GM23338 (cell line): ENCODE measurements at regions not wholly inside any gene's neighbourhood (a gene's known extent, or its start where the extent isn't known, plus 50 kb on each side); places are given as distances from the start of the nearest gene placed in this dataset.

ENCODE experiments used
- ATAC-seq: fragments of 200-7000 bp; cut with Tn5 transposase; 3 replicates; pipeline ENCODE4 v1.9.1; 2020
- DNase-seq: peaks from one replicate; pipeline ENCODE4 v3.0.0-alpha.2; 2015; ENCODE audit warnings: low spot score
- H2AFZ ChIP-seq: fragments of 200-600 bp; sonication (generic); 2 replicates; pipeline ENCODE4 v1.8.0; 2016; ENCODE audit warnings: antibody characterized with exemption, mild to moderate bottlenecking, moderate library complexity
- H3F3A ChIP-seq: fragments of 200-600 bp; sonication (generic); replicated peaks from 2 replicates; pipeline ENCODE4 v1.8.0; 2017; ENCODE audit warnings: antibody characterized with exemption, mixed run types, low read depth
- H3K27ac ChIP-seq: fragments of 200-600 bp; sonication (generic); 2 replicates; pipeline ENCODE4 v1.6.1; 2016; ENCODE audit warnings: low read depth
- H3K27me3 ChIP-seq: fragments of 200-600 bp; sonication (generic); 2 replicates; pipeline ENCODE4 v1.8.0; 2016; ENCODE audit warnings: mild to moderate bottlenecking, mixed run types, moderate library complexity; ENCODE audit not compliant: insufficient read depth
- H3K36me3 ChIP-seq: fragments of 200-600 bp; sonication (generic); 2 replicates; pipeline ENCODE4 v1.8.0; 2016; ENCODE audit warnings: mild to moderate bottlenecking; ENCODE audit not compliant: insufficient read depth
- H3K4me1 ChIP-seq: fragments of 200-600 bp; sonication (generic); 2 replicates; pipeline ENCODE4 v1.8.0; 2016; ENCODE audit warnings: mild to moderate bottlenecking, moderate library complexity; ENCODE audit not compliant: insufficient read depth
- H3K4me2 ChIP-seq: fragments of 200-600 bp; sonication (generic); 2 replicates; pipeline ENCODE4 v1.7.1; 2017; ENCODE audit warnings: mixed run types
- H3K4me3 ChIP-seq: fragments of 200-600 bp; sonication (generic); 2 replicates; pipeline ENCODE4 v1.6.1; 2016; ENCODE audit warnings: mixed run types
- H3K79me2 ChIP-seq: fragments of 200-600 bp; sonication (generic); replicated peaks from 2 replicates; pipeline ENCODE4 v1.8.0; 2017; ENCODE audit warnings: mild to moderate bottlenecking; ENCODE audit not compliant: insufficient read depth
- H3K9me2 ChIP-seq: fragments of 200-600 bp; sonication (generic); 2 replicates; pipeline ENCODE4 v1.8.0; 2017; ENCODE audit not compliant: insufficient read depth
- H4K20me1 ChIP-seq: fragments of 200-600 bp; sonication (generic); replicated peaks from 2 replicates; pipeline ENCODE4 v1.8.0; 2017; ENCODE audit warnings: mild to moderate bottlenecking; ENCODE audit not compliant: insufficient read depth
- H3K27ac Mint-ChIP-seq: 2 replicates; pipeline ENCODE4 v1.8.0; 2020; ENCODE audit warnings: inconsistent platforms, mild to moderate bottlenecking, moderate library complexity, mixed read lengths
- H3K27me3 Mint-ChIP-seq: 3 replicates; pipeline ENCODE4 v1.8.0; 2022; ENCODE audit warnings: low read depth, mild to moderate bottlenecking, moderate library complexity, mixed read lengths, inconsistent platforms; ENCODE audit not compliant: insufficient read depth, poor library complexity
- H3K36me3 Mint-ChIP-seq: 3 replicates; pipeline ENCODE4 v1.8.0; 2021; ENCODE audit warnings: low read depth, mild to moderate bottlenecking, inconsistent platforms, moderate library complexity, mixed read lengths
- H3K4me1 Mint-ChIP-seq: 3 replicates; pipeline ENCODE4 v1.8.0; 2020; ENCODE audit warnings: mild to moderate bottlenecking, inconsistent platforms, mixed read lengths
- H3K4me3 Mint-ChIP-seq: 3 replicates; pipeline ENCODE4 v1.8.0; 2021; ENCODE audit warnings: moderate library complexity, mild to moderate bottlenecking, inconsistent platforms, mixed read lengths
- H3K9me3 Mint-ChIP-seq: 3 replicates; pipeline ENCODE4 v1.8.0; 2020; ENCODE audit warnings: moderate library complexity, mild to moderate bottlenecking, inconsistent platforms, mixed read lengths
- CREB1 ChIP-seq: fragments of 250-450 bp; sonication (Bioruptor Pico); IDR thresholded peaks from 2 replicates; pipeline ENCODE4 v1.5.0; 2020; ENCODE audit warnings: low read depth, mild to moderate bottlenecking, moderate library complexity
- EZH2 ChIP-seq: fragments of 200-600 bp; sonication (generic); IDR thresholded peaks from one replicate; pipeline ENCODE4 v1.8.0; 2017; ENCODE audit warnings: antibody characterized with exemption, mild to moderate bottlenecking, low read depth; ENCODE audit not compliant: unreplicated experiment
- EZH2phosphoT487 ChIP-seq: fragments of 200-600 bp; sonication (generic); IDR thresholded peaks from one replicate; pipeline ENCODE4 v1.8.1; 2018; ENCODE audit warnings: antibody characterized with exemption; ENCODE audit not compliant: unreplicated experiment
- JUNB ChIP-seq: IDR thresholded peaks from one replicate; pipeline ENCODE4 v1.6.1; 2016; ENCODE audit warnings: antibody characterized with exemption; ENCODE audit not compliant: unreplicated experiment
- NANOG ChIP-seq: IDR thresholded peaks from 2 replicates; pipeline ENCODE4 v1.6.1; 2016; ENCODE audit warnings: antibody characterized with exemption, borderline replicate concordance
- POLR2AphosphoS5 ChIP-seq: IDR thresholded peaks from 2 replicates; pipeline ENCODE4 v1.6.1; 2016; ENCODE audit warnings: antibody characterized with exemption, low read depth
- REST ChIP-seq: IDR thresholded peaks from one replicate; pipeline ENCODE4 v1.6.1; 2018; ENCODE audit warnings: antibody characterized with exemption; ENCODE audit not compliant: unreplicated experiment
- STAT1 ChIP-seq: IDR thresholded peaks from one replicate; pipeline ENCODE4 v1.6.1; 2016; ENCODE audit warnings: antibody characterized with exemption; ENCODE audit not compliant: unreplicated experiment
- ZNF114 ChIP-seq: fragments of 250-450 bp; sonication (Bioruptor Pico); IDR thresholded peaks from 2 replicates; pipeline ENCODE4 v1.5.0; 2020; ENCODE audit warnings: mild to moderate bottlenecking, moderate library complexity
- ZNF331 ChIP-seq: fragments of 250-450 bp; sonication (Bioruptor Pico); IDR thresholded peaks from 2 replicates; pipeline ENCODE4 v1.5.0; 2020; ENCODE audit warnings: low read depth, mild to moderate bottlenecking, moderate library complexity
- ZNF462 ChIP-seq: fragments of 250-450 bp; sonication (Bioruptor Pico); IDR thresholded peaks from 2 replicates; pipeline ENCODE4 v1.5.0; 2020; ENCODE audit warnings: mild to moderate bottlenecking, moderate library complexity

- Mint-ChIP-seq H3K27ac (no peak overlapping the region), H3K9me3 (no peaks in the 10 kb centered on the region), H3K4me3 (no peak overlapping the region), H3K27me3 (peaks cover 6% of the 10 kb centered on the region), H3K36me3 (peaks cover 10% of the 10 kb centered on the region), H3K4me1 (peaks cover 21% of the 10 kb centered on the region)
- H3K9me2 ChIP-seq = no peaks in the 10 kb centered on the region
- H3K4me3 ChIP-seq = no peak overlapping the region
- H3K27me3 ChIP-seq = no peaks in the 10 kb centered on the region
- no peak overlapping the region for H2AFZ ChIP-seq
- H3K27ac ChIP-seq = 0 out of 2 replicates have a peak overlapping the region, but pooled peaks have one; percentile 1
- ATAC-seq (no peak), DNase-seq (no peak)
- H3F3A ChIP-seq = peaks cover 8% of the 10 kb centered on the region
- no peak overlapping the region for H3K4me2 ChIP-seq
- peaks cover 3% of the 10 kb centered on the region; the same call in 1 of the 2 replicates for H3K36me3 ChIP-seq
- peaks cover 31% of the 10 kb centered on the region for H4K20me1 ChIP-seq
- TF ChIP-seq CREB1 (CRISPR knock-in tag) (no peak), NANOG (no peak), EZH2 (no peak), EZH2phosphoT487 (no peak), POLR2AphosphoS5 (no peak), REST (no peak), STAT1 (no peak), JUNB (no peak)
- H3K79me2 ChIP-seq = peaks cover 95% of the 10 kb centered on the region
- H3K4me1 ChIP-seq = peaks cover 54% of the 10 kb centered on the region
Observed at GRCh38 chr1:39109644-39110043, 83.5 kb downstream of the NDUFS5 start.

- Histone ChIP-seq H3F3A (peaks cover 7% of the 10 kb centered on the region; the same call in 1 of the 2 replicates), H3K4me1 (peaks cover 59% of the 10 kb centered on the region), H3K36me3 (peaks cover 3% of the 10 kb centered on the region; the same call in 1 of the 2 replicates), H3K9me2 (no peaks in the 10 kb centered on the region), H3K27ac (peak overlapping the region; percentile 70; the same call in 1 of the 2 replicates), H3K4me3 (no peak overlapping the region), H3K79me2 (peaks cover 100% of the 10 kb centered on the region), H3K27me3 (no peaks in the 10 kb centered on the region), H3K4me2 (no peak overlapping the region), H4K20me1 (peaks cover 38% of the 10 kb centered on the region), H2AFZ (no peak overlapping the region)
- H3K9me3 Mint-ChIP-seq = no peaks in the 10 kb centered on the region
- peaks cover 5% of the 10 kb centered on the region for H3K27me3 Mint-ChIP-seq
- ATAC-seq = no peak
- DNase-seq = no peak
- H3K27ac Mint-ChIP-seq = 0 out of 2 replicates have a peak overlapping the region, but pooled peaks have one; percentile 21
- H3K4me3 Mint-ChIP-seq = no peak overlapping the region
- H3K36me3 Mint-ChIP-seq = peaks cover 10% of the 10 kb centered on the region
- peaks cover 20% of the 10 kb centered on the region for H3K4me1 Mint-ChIP-seq
- TF ChIP-seq EZH2 (no peak), ZNF331 (CRISPR knock-in tag) (no peak), POLR2AphosphoS5 (no peak), ZNF114 (CRISPR knock-in tag) (no peak), ZNF462 (CRISPR knock-in tag) (no peak), EZH2phosphoT487 (no peak), JUNB (no peak), CREB1 (CRISPR knock-in tag) (no peak), STAT1 (no peak)
Observed at GRCh38 chr1:39110325-39110851, 84.2 kb downstream of the NDUFS5 start.
